Suprapubic skin (tissue), 4 donors: ENCODE measurements at regions not wholly inside any gene's neighbourhood (a gene's known extent, or its start where the extent isn't known, plus 50 kb on each side); places are given as distances from the start of the nearest gene placed in this dataset.
"Not testable (repeated sequence)": the region's sequence is repeated elsewhere in the genome, so short reads cannot be mapped to it uniquely, and the experiment has no call there.

ENCODE experiments used
- DNase-seq, 2 donors: peaks; one replicate each; pipeline ENCODE4 v3.0.0-alpha.2; 2019; ENCODE audit warnings: low spot score in 2 of 2
- H3K27ac ChIP-seq: fragments of 200-600 bp; sonication (generic); one replicate; pipeline ENCODE4 v1.5.1; 2019
- H3K27me3 ChIP-seq: fragments of 200-600 bp; sonication (generic); one replicate; pipeline ENCODE4 v1.5.1; 2019
- H3K36me3 ChIP-seq: fragments of 200-600 bp; sonication (generic); one replicate; pipeline ENCODE4 v1.5.1; 2019
- H3K4me1 ChIP-seq: fragments of 200-600 bp; sonication (generic); one replicate; pipeline ENCODE4 v1.5.1; 2019
- H3K4me3 ChIP-seq: fragments of 200-600 bp; sonication (generic); one replicate; pipeline ENCODE4 v1.5.1; 2019; ENCODE audit warnings: mild to moderate bottlenecking
- H3K9me3 ChIP-seq: fragments of 200-600 bp; sonication (generic); one replicate; pipeline ENCODE4 v1.5.1; 2019
- CTCF ChIP-seq, 2 donors: fragments of 200-600 bp in 1 of 2; fragments of 450-650 bp in 1 of 2; sonication (generic) in 1 of 2; IDR thresholded peaks; one replicate each; pipeline ENCODE4 v1.5.1; 2016 to 2019; ENCODE audit warnings: antibody characterized with exemption in 2 of 2, mild to moderate bottlenecking in 1 of 2, moderate library complexity in 1 of 2
- EP300 ChIP-seq: sonication (generic); formaldehyde crosslinking; IDR thresholded peaks from one replicate; pipeline ENCODE4 v1.6.1; 2017; ENCODE audit warnings: antibody characterized with exemption
- POLR2A ChIP-seq, 2 donors: fragments of 450-650 bp; IDR thresholded peaks; one replicate each; pipeline ENCODE4 v1.6.1; 2017; ENCODE audit warnings: antibody characterized with exemption in 2 of 2, mild to moderate bottlenecking in 2 of 2, moderate library complexity in 2 of 2
- POLR2AphosphoS5 ChIP-seq, 3 donors: sonication (generic); formaldehyde crosslinking; IDR thresholded peaks; one replicate each; pipeline ENCODE4 v1.6.1; 2017; ENCODE audit warnings: antibody characterized with exemption in 3 of 3
- WGBS: methylation state at CpG from one replicate; pipeline ENCODE4 v1.1.5; 2018; 5-methylcytosine and 5-hydroxymethylcytosine counted together

GRCh38 chr4:66123190-66123589 is 452.9 kb upstream of the EPHA5 start:
- Histone ChIP-seq H3K27me3 (no peaks in the 10 kb centered on the region), H3K4me3 (no peak overlapping the region), H3K9me3 (no peaks in the 10 kb centered on the region), H3K4me1 (no peaks in the 10 kb centered on the region), H3K27ac (no peak overlapping the region), H3K36me3 (no peaks in the 10 kb centered on the region)
- no peak for DNase-seq
- TF ChIP-seq CTCF (IDR thresholded peaks at IDR 0.05), result no peak
- no peak for TF ChIP-seq POLR2A (IDR thresholded peaks at IDR 0.05)
- no peak for TF ChIP-seq EP300
- no peak for TF ChIP-seq POLR2AphosphoS5 (IDR thresholded peaks at IDR 0.05)

GRCh38 chr4:66115231-66115630 is 444.9 kb upstream of the EPHA5 start:
- H3K9me3 ChIP-seq, H3K4me3 ChIP-seq, H3K27ac ChIP-seq, H3K27me3 ChIP-seq, DNase-seq, H3K4me1 ChIP-seq, H3K36me3 ChIP-seq: not testable (repeated sequence)

GRCh38 chr4:66108898-66109297 is 438.6 kb upstream of the EPHA5 start:
- DNase-seq, result no peak
- Histone ChIP-seq H3K36me3 (no peaks in the 10 kb centered on the region), H3K27me3 (no peaks in the 10 kb centered on the region), H3K27ac (no peak overlapping the region), H3K4me1 (no peaks in the 10 kb centered on the region), H3K4me3 (no peak overlapping the region), H3K9me3 (no peaks in the 10 kb centered on the region)
- TF ChIP-seq CTCF (IDR thresholded peaks at IDR 0.05) (no peak), EP300 (no peak), POLR2A (IDR thresholded peaks at IDR 0.05) (no peak), POLR2AphosphoS5 (IDR thresholded peaks at IDR 0.05) (no peak)

GRCh38 chr4:66097218-66097617 is 426.9 kb upstream of the EPHA5 start:
- Histone ChIP-seq H3K27ac (no peak overlapping the region), H3K4me1 (no peaks in the 10 kb centered on the region), H3K9me3 (no peaks in the 10 kb centered on the region), H3K27me3 (no peaks in the 10 kb centered on the region), H3K4me3 (no peak overlapping the region), H3K36me3 (no peaks in the 10 kb centered on the region)
- no peak for DNase-seq
- no peak for TF ChIP-seq CTCF (IDR thresholded peaks at IDR 0.05)
- TF ChIP-seq POLR2A (IDR thresholded peaks at IDR 0.05), result no peak
- TF ChIP-seq POLR2AphosphoS5 (IDR thresholded peaks at IDR 0.05), result no peak
- no peak for TF ChIP-seq EP300
- 85% methylated on average over 5 of the region's 5 CpGs for WGBS

GRCh38 chr4:66095065-66095464 is 424.8 kb upstream of the EPHA5 start:
- TF ChIP-seq POLR2A (IDR thresholded peaks at IDR 0.05) (no peak), EP300 (no peak), CTCF (IDR thresholded peaks at IDR 0.05) (no peak), POLR2AphosphoS5 (IDR thresholded peaks at IDR 0.05) (no peak)
- Histone ChIP-seq H3K27ac (no peak overlapping the region), H3K9me3 (no peaks in the 10 kb centered on the region), H3K27me3 (no peaks in the 10 kb centered on the region), H3K4me1 (no peaks in the 10 kb centered on the region), H3K4me3 (no peak overlapping the region), H3K36me3 (no peaks in the 10 kb centered on the region)
- DNase-seq, result no peak
- WGBS, result 38% methylated on average over 2 of the region's 2 CpGs

- no peak overlapping the region for H3K27ac ChIP-seq
Measured at GRCh38 chr4:66094070-66094469, 423.8 kb upstream of the EPHA5 start.

More at GRCh38 chr4:66094070-66094469, 423.8 kb upstream of the EPHA5 start:
- Histone ChIP-seq H3K9me3 (no peaks in the 10 kb centered on the region), H3K36me3 (no peaks in the 10 kb centered on the region), H3K4me3 (no peak overlapping the region), H3K4me1 (no peaks in the 10 kb centered on the region), H3K27me3 (no peaks in the 10 kb centered on the region)
- no peak for DNase-seq
- 95% methylated on average over 15 of the region's 15 CpGs for WGBS
- no peak for TF ChIP-seq CTCF (IDR thresholded peaks at IDR 0.05)
- no peak for TF ChIP-seq POLR2AphosphoS5 (IDR thresholded peaks at IDR 0.05)
- no peak for TF ChIP-seq POLR2A (IDR thresholded peaks at IDR 0.05)
- no peak for TF ChIP-seq EP300
